ENCODE measurements at regions not wholly inside any gene's neighbourhood (a gene's known extent, or its start where the extent isn't known, plus 50 kb on each side); places are given as distances from the start of the nearest gene placed in this dataset.

DNA sequence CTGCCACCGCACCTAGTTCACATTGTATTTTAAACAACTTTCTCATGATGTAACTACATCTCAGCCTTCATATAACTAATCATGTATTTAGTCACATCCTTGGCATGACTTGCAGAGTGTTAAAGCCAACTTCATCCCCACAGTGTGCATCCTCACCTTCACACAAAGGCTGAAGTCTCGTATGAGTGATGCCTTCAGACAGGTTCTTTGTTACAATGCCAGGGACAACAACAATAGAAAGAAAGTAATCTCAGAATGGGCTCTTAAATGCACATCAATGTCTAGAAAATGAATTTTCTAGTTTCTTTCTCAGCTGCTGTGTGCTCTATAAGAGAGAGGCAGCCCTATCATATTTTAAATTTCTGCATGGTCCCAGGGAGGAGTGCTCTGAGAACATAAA is 221.3 kb downstream of the DIO2 start (continued):
- TF ChIP-seq, protein P1, sequence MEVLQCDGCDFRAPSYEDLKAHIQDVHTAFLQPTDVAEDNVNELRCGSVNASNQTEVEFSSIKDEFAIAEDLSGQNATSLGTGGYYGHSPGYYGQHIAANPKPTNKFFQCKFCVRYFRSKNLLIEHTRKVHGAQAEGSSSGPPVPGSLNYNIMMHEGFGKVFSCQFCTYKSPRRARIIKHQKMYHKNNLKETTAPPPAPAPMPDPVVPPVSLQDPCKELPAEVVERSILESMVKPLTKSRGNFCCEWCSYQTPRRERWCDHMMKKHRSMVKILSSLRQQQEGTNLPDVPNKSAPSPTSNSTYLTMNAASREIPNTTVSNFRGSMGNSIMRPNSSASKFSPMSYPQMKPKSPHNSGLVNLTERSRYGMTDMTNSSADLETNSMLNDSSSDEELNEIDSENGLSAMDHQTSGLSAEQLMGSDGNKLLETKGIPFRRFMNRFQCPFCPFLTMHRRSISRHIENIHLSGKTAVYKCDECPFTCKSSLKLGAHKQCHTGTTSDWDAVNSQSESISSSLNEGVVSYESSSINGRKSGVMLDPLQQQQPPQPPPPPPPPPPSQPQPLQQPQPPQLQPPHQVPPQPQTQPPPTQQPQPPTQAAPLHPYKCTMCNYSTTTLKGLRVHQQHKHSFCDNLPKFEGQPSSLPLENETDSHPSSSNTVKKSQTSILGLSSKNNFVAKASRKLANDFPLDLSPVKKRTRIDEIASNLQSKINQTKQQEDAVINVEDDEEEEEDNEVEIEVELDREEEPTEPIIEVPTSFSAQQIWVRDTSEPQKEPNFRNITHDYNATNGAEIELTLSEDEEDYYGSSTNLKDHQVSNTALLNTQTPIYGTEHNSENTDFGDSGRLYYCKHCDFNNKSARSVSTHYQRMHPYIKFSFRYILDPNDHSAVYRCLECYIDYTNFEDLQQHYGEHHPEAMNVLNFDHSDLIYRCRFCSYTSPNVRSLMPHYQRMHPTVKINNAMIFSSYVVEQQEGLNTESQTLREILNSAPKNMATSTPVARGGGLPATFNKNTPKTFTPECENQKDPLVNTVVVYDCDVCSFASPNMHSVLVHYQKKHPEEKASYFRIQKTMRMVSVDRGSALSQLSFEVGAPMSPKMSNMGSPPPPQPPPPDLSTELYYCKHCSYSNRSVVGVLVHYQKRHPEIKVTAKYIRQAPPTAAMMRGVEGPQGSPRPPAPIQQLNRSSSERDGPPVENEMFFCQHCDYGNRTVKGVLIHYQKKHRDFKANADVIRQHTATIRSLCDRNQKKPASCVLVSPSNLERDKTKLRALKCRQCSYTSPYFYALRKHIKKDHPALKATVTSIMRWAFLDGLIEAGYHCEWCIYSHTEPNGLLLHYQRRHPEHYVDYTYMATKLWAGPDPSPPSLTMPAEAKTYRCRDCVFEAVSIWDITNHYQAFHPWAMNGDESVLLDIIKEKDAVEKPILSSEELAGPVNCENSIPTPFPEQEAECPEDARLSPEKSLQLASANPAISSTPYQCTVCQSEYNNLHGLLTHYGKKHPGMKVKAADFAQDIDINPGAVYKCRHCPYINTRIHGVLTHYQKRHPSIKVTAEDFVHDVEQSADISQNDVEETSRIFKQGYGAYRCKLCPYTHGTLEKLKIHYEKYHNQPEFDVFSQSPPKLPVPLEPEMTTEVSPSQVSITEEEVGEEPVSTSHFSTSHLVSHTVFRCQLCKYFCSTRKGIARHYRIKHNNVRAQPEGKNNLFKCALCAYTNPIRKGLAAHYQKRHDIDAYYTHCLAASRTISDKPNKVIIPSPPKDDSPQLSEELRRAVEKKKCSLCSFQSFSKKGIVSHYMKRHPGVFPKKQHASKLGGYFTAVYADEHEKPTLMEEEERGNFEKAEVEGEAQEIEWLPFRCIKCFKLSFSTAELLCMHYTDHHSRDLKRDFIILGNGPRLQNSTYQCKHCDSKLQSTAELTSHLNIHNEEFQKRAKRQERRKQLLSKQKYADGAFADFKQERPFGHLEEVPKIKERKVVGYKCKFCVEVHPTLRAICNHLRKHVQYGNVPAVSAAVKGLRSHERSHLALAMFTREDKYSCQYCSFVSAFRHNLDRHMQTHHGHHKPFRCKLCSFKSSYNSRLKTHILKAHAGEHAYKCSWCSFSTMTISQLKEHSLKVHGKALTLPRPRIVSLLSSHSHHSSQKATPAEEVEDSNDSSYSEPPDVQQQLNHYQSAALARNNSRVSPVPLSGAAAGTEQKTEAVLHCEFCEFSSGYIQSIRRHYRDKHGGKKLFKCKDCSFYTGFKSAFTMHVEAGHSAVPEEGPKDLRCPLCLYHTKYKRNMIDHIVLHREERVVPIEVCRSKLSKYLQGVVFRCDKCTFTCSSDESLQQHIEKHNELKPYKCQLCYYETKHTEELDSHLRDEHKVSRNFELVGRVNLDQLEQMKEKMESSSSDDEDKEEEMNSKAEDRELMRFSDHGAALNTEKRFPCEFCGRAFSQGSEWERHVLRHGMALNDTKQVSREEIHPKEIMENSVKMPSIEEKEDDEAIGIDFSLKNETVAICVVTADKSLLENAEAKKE (CRISPR knock-in tag; IDR thresholded peaks at IDR 0.05): no peak
- TF ChIP-seq NANOG (IDR thresholded peaks at IDR 0.05; ENCODE audit: borderline replicate concordance): no peak
- no peak for TF ChIP-seq EZH2phosphoT487 (IDR thresholded peaks at IDR 0.05; ENCODE audit: unreplicated experiment)
- no peak for TF ChIP-seq ZNF114 (CRISPR knock-in tag; IDR thresholded peaks at IDR 0.05)
- no peak for TF ChIP-seq POLR2AphosphoS5 (IDR thresholded peaks at IDR 0.05; ENCODE audit: low read depth)

DNA sequence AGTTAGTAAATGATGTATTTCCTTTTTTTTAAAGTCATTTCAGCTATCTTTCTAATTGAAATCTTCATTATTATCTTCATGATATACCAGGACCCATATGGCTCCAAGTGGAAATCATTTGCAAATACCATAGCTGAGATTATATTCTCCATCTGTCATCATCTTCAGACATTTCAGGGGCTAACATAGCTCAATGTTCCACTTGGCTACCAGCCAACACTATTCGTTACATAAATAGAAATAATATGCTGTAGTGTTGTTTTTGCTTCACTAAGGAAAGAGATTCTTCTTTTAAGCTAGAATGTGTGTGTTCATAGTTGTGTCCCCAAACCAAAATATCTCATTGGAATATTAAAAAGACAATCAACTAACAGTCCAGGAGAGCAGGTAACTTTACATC is 225.1 kb downstream of the DIO2 start:
- H3K4me3 ChIP-seq: no peak overlapping the region
- H3K27me3 ChIP-seq (ENCODE audit: insufficient read depth): peaks cover 28% of the 10 kb centered on the region
- no peaks in the 10 kb centered on the region for H4K20me1 ChIP-seq (replicated peaks; ENCODE audit: insufficient read depth)
- no peaks in the 10 kb centered on the region for H3K79me2 ChIP-seq (replicated peaks; ENCODE audit: insufficient read depth)
- H3K36me3 ChIP-seq (ENCODE audit: insufficient read depth): 0 out of 2 replicates have a peak, but pooled peaks cover 2% of the 10 kb centered on the region
- H3K4me1 Mint-ChIP-seq: peaks cover 3% of the 10 kb centered on the region; the same call in 2 of the 3 replicates
- H3K4me1 ChIP-seq (ENCODE audit: insufficient read depth): no peaks in the 10 kb centered on the region
- no peak overlapping the region for H2AFZ ChIP-seq
- no peak overlapping the region for H3K4me3 Mint-ChIP-seq
- H3K27me3 Mint-ChIP-seq (ENCODE audit: insufficient read depth, low read depth, poor library complexity): peaks cover 20% of the 10 kb centered on the region
- no peaks in the 10 kb centered on the region for H3K9me3 Mint-ChIP-seq
- H3K9me2 ChIP-seq (ENCODE audit: insufficient read depth): no peaks in the 10 kb centered on the region
- no peak overlapping the region for H3K27ac ChIP-seq (ENCODE audit: low read depth)
- DNase-seq (ENCODE audit: low spot score): no peak
- H3F3A ChIP-seq (replicated peaks; ENCODE audit: low read depth): no peaks in the 10 kb centered on the region
- no peaks in the 10 kb centered on the region for H3K36me3 Mint-ChIP-seq (ENCODE audit: low read depth)
- H3K4me2 ChIP-seq: no peak overlapping the region
- no peak overlapping the region for H3K27ac Mint-ChIP-seq
- no peak for ATAC-seq
- no peak for TF ChIP-seq NANOG (IDR thresholded peaks at IDR 0.05; ENCODE audit: borderline replicate concordance)
- TF ChIP-seq, protein P2, sequence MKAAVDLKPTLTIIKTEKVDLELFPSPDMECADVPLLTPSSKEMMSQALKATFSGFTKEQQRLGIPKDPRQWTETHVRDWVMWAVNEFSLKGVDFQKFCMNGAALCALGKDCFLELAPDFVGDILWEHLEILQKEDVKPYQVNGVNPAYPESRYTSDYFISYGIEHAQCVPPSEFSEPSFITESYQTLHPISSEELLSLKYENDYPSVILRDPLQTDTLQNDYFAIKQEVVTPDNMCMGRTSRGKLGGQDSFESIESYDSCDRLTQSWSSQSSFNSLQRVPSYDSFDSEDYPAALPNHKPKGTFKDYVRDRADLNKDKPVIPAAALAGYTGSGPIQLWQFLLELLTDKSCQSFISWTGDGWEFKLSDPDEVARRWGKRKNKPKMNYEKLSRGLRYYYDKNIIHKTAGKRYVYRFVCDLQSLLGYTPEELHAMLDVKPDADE (IDR thresholded peaks at IDR 0.05): no peak
- TF ChIP-seq, protein P3, sequence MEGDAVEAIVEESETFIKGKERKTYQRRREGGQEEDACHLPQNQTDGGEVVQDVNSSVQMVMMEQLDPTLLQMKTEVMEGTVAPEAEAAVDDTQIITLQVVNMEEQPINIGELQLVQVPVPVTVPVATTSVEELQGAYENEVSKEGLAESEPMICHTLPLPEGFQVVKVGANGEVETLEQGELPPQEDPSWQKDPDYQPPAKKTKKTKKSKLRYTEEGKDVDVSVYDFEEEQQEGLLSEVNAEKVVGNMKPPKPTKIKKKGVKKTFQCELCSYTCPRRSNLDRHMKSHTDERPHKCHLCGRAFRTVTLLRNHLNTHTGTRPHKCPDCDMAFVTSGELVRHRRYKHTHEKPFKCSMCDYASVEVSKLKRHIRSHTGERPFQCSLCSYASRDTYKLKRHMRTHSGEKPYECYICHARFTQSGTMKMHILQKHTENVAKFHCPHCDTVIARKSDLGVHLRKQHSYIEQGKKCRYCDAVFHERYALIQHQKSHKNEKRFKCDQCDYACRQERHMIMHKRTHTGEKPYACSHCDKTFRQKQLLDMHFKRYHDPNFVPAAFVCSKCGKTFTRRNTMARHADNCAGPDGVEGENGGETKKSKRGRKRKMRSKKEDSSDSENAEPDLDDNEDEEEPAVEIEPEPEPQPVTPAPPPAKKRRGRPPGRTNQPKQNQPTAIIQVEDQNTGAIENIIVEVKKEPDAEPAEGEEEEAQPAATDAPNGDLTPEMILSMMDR (conservative IDR thresholded peaks at IDR 0.05; ENCODE audit: low read depth in 2 of 2): no peak
- no peak for TF ChIP-seq ZNF114 (CRISPR knock-in tag; IDR thresholded peaks at IDR 0.05)
- no peak for TF ChIP-seq JUNB (IDR thresholded peaks at IDR 0.05; ENCODE audit: unreplicated experiment)
- TF ChIP-seq EZH2 (IDR thresholded peaks at IDR 0.05; ENCODE audit: low read depth, unreplicated experiment): no peak
